Astrocyte of the spinal cord (primary cell): ENCODE measurements at regions not wholly inside any gene's neighbourhood (a gene's known extent, or its start where the extent isn't known, plus 50 kb on each side); places are given as distances from the start of the nearest gene placed in this dataset.
A peak's percentile ranks its signal among the peaks of the same experiment; 100 is the strongest.

Experiments
- DNase-seq: peaks from one replicate; pipeline ENCODE4 v3.0.0; 2011; ENCODE audit warnings: low read depth, low spot score
- H3K4me3 ChIP-seq: 2 replicates; pipeline ENCODE4 v1.5.1; 2011; ENCODE audit warnings: low read depth, mild to moderate bottlenecking, low read length, moderate library complexity
- in situ Hi-C: cut with HindIII; loops from 2 replicates; pipeline ENCODE4 v1.10.0; 2017; ENCODE audit warnings: low sequenced_read_pairs
- TF ChIP-seq, protein P1 (sequence below): IDR thresholded peaks from 2 replicates; pipeline ENCODE4 v1.5.1; 2012; ENCODE audit warnings: low read depth, mild to moderate bottlenecking, low read length, inconsistent platforms

DNA sequence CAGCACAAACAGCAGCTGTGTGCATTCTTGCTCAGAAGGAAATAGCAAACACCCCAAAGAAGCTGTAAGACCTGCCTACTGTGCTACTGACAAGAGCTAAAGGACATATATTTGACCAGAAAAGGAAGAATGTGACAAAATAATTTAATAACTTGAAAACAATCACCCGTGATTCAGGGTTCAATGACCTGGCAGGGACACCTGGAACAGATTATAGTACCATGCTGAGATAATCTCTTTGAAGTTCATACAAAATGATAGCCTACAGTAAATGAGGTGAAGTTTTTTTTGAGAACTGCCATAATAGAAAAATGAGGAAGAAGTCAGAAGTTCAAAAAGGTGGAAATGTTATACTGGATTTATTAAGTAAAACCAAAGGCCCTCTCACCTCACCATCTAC is 324.8 kb upstream of the GULP1 start:
- no peak for DNase-seq
- in situ Hi-C loops, result no loop called here

DNA sequence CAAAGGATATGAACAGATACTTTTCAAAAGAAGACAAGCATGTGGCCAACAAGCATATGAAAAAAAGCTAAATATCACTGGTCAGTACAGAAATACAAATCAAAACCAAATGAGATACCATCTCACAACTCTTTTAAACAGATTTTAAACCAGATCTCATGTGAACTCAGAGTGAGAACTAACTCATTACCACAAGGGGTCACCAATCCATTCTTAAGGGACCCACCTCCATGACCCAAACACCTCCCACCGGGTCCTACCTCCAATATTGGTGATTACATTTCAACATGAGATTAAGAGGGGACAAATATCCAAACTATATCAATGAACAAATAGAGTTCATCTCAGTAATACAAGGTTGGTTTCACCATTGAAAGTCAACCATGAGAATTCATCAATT is 319.8 kb upstream of the GULP1 start:
- in situ Hi-C loops, result no loop called here
- no peak for DNase-seq
- H3K4me3 ChIP-seq, result no peak overlapping the region
- TF ChIP-seq, protein P1, sequence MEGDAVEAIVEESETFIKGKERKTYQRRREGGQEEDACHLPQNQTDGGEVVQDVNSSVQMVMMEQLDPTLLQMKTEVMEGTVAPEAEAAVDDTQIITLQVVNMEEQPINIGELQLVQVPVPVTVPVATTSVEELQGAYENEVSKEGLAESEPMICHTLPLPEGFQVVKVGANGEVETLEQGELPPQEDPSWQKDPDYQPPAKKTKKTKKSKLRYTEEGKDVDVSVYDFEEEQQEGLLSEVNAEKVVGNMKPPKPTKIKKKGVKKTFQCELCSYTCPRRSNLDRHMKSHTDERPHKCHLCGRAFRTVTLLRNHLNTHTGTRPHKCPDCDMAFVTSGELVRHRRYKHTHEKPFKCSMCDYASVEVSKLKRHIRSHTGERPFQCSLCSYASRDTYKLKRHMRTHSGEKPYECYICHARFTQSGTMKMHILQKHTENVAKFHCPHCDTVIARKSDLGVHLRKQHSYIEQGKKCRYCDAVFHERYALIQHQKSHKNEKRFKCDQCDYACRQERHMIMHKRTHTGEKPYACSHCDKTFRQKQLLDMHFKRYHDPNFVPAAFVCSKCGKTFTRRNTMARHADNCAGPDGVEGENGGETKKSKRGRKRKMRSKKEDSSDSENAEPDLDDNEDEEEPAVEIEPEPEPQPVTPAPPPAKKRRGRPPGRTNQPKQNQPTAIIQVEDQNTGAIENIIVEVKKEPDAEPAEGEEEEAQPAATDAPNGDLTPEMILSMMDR, result no peak

More for the DNA sequence above, 324.8 kb upstream of the GULP1 start:
- TF ChIP-seq, protein P1, result no peak
- no peak overlapping the region for H3K4me3 ChIP-seq

DNA sequence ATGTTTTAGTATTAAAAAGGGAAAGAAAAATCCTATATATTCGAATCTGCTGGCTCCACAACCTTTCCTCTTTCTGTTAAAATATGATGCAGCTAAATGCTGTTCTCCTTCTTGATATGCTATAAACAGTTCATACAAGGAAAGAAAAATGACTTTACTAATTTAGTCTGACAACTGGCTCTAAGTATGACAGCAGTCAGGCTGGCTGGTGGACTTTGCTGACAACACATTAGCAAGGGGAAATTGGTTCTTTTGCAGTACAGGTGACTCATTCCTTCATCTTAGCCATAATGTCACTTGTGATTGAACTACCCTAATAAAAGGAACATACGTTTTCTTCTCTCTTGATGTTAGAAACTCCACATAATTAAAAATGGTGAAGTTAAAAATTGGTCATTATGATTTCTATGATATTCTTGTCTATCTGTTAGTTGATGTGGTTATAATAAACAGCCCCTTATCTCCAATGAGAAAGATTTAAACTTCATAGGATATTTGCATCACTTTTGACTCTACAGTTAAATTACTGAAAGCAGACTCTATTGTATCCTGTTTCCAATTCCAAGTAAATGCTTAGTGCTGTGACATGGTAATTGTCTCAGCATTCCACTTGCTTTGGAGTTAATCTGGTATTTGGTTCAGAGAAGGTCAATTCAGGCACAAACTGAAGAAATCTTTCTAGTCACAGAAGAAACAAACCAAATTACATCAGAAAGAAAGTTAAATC is 315.3 kb upstream of the GULP1 start:
- TF ChIP-seq, protein P1, result no peak
- H3K4me3 ChIP-seq, result no peak overlapping the region
- in situ Hi-C loops, result no loop called here
- DNase-seq, result no peak

DNA sequence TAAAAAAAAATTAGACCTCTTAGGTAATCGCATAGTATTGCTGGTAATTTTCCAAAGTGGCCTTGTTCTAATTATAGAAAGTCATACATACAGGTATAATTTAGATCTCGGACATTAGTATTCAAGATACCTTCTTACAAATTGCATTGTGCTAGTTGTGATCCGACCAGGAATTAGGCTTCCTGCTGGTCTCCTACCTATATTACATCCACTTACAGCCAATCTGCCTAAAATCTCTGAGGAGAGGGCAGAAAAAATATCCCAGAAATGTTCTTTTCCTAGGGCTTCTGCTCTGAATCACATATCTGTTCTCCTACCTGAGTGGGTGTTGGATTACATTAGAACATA is 314.7 kb upstream of the GULP1 start:
- no peak for DNase-seq
- in situ Hi-C loops, result no loop called here
- TF ChIP-seq, protein P1, result no peak
- H3K4me3 ChIP-seq, result no peak overlapping the region

DNA sequence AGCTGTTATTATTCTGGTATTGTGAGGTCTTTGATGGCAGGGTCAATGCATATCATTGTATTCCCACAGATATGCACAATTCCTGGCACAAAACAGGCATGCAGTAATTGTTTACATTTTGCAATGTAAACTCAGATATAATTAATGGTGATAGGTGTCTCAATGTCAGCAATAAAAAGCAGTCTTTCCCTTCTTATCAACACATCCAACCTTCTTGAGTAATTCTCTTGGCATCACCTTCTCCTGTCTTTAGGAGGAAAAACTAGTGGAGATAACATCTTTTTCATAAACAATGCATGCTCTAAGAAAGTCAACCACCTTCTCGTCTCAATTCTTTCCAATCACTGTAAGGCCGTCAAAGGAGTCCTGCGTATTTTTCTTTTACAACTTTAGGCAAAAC is 313.3 kb upstream of the GULP1 start:
- no peak for DNase-seq
- in situ Hi-C loops, result no loop called here
- TF ChIP-seq, protein P1, result no peak
- H3K4me3 ChIP-seq, result no peak overlapping the region

DNA sequence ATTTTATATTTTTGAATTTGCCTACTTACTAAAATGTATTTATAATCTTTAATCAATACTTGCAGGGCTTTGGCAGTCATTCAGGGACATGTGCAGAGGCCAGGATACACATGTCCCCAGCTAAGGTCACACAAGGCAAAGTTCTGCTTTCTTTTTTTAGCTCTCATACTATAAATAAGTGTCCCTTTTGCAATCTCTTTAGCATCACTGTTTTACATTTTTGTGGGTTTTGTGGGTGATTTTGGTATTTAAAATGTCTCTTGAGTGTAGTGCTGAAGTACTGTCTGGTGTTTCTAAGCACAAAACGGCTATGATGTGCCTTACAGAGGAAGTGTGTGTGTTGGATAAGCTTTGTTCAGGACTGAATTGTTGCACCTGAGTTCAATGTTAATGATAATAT is 309.0 kb upstream of the GULP1 start:
- in situ Hi-C loops, result no loop called here
- DNase-seq, result peak; percentile 92
- TF ChIP-seq, protein P1, result no peak
- H3K4me3 ChIP-seq, result no peak overlapping the region
